ENCODE measurements at regions not wholly inside any gene's neighbourhood (a gene's known extent, or its start where the extent isn't known, plus 50 kb on each side); places are given as distances from the start of the nearest gene placed in this dataset.

GRCh38 chr6:168229368-168229752 is 90.2 kb downstream of the DACT2 start:
- no peak overlapping the region for H3K27ac ChIP-seq
- DNase-seq (ENCODE audit: low read depth, low spot score): no peak

DNA sequence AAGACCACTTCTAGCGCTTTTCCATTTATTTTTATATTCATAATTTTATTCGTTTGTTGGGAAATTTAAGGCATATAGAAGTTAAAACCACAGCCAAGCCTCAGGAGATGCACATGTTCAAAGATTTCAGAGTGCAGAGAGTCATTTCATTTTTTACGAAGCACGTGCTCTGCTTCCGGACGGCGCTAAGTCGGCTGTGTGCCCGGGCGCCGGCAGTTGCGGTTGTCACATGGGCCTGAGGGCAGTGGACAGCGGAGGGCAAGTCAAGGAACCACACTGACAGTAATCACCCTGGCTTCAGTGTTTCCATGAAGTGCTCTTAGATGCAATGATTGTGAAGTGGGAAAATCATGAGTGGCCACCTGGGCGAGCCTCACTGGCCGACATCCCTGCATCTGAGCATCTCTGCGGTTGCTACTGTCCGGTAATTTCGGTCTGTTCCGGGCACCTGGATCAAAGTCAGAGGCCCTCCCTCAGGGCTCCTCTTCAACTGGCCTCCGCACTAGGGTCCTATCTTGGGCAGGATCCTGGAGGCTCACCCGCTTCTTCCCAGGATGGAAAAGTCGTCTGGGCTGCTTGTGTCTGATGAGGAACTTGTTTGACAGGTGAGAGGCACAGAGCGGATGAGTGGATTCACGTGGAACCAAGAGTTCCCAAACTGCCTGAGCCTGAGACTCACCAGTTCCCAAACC is 90.8 kb downstream of the DACT2 start:
- no peak for DNase-seq (ENCODE audit: low read depth, low spot score)
- H3K27ac ChIP-seq: no peak overlapping the region

GRCh38 chr6:168227840-168228239 is 91.7 kb downstream of the DACT2 start:
- DNase-seq (ENCODE audit: low read depth, low spot score): no peak
- H3K27ac ChIP-seq: no peak overlapping the region

DNA sequence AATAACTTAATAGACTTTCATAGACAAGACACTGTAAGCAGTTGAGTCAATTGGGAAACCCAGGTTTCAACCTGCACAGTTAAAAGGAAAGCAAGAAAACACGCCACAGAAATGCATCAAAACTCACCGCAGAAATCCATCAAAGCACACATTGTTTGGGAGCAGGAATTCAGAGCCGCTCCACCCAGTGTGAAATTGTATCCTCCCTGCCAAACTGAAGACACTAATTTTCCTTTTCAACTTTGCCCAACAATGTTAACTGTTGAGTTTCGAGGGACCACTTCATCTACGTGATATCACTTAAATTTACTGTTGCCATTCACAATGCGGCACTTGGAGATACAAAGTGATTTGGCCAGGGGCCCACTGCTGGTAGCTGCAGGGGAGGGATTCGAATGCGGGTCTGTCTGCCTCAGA is 92.7 kb downstream of the DACT2 start:
- H3K27ac ChIP-seq: no peak overlapping the region
- peak; percentile 6 for DNase-seq (ENCODE audit: low read depth, low spot score)

- no peak for DNase-seq (ENCODE audit: low read depth, low spot score)
- no peak overlapping the region for H3K27ac ChIP-seq
Observed at GRCh38 chr6:168226061-168226752, 93.4 kb downstream of the DACT2 start.

DNA sequence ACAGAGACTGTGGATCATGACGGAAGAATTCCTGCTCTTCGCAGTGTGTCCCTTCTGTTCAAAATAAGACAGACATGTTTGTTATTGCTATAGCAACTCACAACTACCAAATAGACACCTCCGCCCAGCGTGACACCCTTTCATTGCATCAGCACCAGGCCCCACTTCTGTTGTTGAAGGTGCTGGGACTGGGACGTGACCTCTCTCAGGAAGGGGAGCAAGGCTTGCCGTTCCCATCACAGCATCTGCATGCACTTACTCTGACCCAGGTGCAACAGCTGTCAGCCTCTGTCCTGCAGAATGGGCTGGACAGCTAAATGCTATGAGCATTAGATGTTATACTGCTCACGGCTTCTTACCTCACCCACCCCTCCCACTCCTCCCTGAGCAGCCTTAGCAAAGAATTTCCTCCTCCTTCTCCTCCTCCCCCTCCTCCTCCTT is 94.1 kb downstream of the DACT2 start:
- no peak for DNase-seq (ENCODE audit: low read depth, low spot score)
- H3K27ac ChIP-seq: no peak overlapping the region

GRCh38 chr6:168223755-168224154 is 95.8 kb downstream of the DACT2 start:
- no peak overlapping the region for H3K27ac ChIP-seq
- DNase-seq (ENCODE audit: low read depth, low spot score): no peak

DNA sequence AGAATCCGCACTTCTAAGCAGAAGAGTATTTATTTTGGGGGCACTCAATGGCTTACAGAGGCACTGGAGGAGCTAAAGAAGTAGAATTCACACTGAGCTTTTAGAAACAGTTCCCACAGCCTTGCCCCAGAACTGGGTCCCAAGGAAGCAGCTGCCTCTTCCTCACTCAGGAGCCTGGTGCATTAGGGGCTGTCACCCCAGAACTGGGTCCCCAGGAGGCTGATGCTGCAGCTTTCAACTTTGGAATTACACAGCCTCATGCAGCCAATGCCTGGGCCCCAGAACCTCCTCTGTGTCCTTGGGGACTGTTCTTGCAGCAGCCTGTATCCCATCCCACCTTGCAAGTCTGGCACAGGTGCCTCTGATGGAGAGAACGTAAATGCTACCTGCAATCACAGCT is 96.4 kb downstream of the DACT2 start:
- no peak overlapping the region for H3K27ac ChIP-seq

GRCh38 chr6:168222115-168223043 is 97.2 kb downstream of the DACT2 start:
- no peak overlapping the region for H3K27ac ChIP-seq
- no peak for DNase-seq (ENCODE audit: low read depth, low spot score)

More for the DNA sequence above, 96.4 kb downstream of the DACT2 start:
- DNase-seq (ENCODE audit: low read depth, low spot score): no peak

GRCh38 chr6:168221497-168222079 is 98.0 kb downstream of the DACT2 start:
- H3K27ac ChIP-seq: no peak overlapping the region
- no peak for DNase-seq (ENCODE audit: low read depth, low spot score)

DNA sequence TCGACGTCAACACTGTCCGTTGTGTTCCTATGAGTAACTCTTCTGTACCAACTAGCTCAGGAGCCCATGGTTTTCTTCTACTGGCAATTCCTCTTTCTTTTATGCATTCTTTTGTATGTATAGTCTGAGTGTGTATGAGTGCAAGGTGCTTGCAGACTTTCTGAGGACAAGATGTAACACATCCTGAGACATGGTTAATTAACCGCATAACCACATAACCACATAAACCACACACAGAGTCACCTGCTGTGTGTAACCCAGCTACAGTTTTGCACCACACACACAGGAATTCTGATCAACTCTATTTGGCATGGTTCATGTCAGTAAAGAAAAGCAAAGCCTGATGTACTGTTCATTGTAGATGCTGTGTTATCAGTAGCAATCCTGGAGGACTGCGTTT is 98.6 kb downstream of the DACT2 start:
- no peak overlapping the region for H3K27ac ChIP-seq
- peak; percentile 27 for DNase-seq (ENCODE audit: low read depth, low spot score)

DNA sequence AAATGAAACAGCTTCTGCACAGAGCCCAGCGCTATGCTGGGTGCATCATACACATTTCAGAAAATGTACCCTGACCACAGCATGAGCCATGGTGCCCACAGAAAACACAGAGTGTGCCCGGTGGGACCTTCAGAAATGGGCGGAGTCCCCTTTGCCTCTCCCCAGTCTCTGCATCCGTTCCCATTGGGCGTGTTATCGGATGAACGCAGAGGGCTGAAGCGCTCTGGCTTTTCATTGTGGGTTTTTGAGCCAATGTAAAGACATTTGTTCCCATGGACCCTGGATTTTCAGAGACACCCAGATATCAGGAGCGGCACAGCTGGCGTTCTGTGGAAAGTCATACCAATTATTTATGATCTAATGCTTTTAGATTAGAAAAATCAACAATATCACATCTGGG is 99.8 kb downstream of the DACT2 start:
- DNase-seq (ENCODE audit: low read depth, low spot score): no peak
- no peak overlapping the region for H3K27ac ChIP-seq

DNA sequence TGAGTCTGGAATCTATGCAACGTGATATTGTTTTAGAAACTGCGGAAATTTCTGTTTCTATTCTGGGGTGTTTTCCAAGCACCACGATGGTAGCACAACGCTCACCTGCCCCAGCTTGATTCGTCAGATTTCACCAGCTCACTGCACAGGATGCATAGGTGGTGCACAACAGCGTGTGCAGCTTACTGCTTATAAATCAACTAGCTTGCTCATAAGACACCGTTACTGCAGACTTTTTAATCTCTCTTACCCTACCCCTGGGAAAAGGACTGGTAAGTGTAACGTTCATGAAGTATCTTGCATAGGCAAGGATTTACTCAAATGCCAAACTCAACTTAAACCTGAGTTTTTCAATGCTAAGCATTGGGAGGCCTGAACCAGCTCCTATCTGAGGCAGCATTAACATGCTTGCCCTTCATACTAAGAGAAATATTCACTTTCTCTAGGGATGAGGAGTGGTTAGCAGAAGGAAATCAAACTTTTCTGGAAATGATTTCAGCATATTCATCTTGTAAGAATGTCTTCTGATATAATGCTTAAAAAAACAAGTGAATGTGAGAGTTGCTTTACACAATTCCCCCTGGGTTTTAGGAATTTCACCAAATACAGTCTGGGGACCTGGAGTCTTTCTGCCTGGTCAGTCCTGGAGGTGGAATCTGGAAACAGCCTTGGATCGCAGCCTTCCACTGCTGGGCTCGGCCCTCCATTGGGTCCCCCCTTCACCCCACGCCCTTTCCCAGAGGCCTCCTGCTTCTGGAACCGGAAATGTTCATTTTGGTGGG is 100.6 kb downstream of the DACT2 start:
- no peak for DNase-seq (ENCODE audit: low read depth, low spot score)
- H3K27ac ChIP-seq: no peak overlapping the region

- no peak for DNase-seq (ENCODE audit: low read depth, low spot score)
- no peak overlapping the region for H3K27ac ChIP-seq
Observed at GRCh38 chr6:168217880-168218537, 101.6 kb downstream of the DACT2 start.

- DNase-seq (ENCODE audit: low read depth, low spot score): no peak
- no peak overlapping the region for H3K27ac ChIP-seq
Observed at GRCh38 chr6:168217216-168217879, 102.2 kb downstream of the DACT2 start.

- H3K27ac ChIP-seq: no peak overlapping the region
- no peak for DNase-seq (ENCODE audit: low read depth, low spot score)
Observed at GRCh38 chr6:168216751-168217191, 102.8 kb downstream of the DACT2 start.

DNA sequence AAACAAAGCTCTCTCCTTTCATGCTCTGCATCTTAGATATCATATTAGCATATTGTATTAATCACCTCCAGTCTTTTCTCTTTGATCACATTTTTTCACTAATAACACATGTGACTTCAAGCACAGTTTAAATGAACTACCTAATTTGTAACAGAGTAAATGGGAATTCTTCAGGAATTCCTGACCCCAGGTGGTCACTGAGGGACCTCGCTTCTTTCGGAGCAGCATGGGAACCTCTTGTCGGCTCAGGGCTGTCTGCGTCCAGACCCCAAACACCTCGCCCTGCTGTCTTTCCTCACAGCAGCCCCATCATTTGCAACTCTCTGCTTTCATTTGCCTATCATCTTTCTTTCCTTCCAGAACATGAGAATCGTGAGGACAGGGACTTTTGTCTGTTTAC is 103.5 kb downstream of the DACT2 start:
- DNase-seq (ENCODE audit: low read depth, low spot score): no peak
- H3K27ac ChIP-seq: no peak overlapping the region

DNA sequence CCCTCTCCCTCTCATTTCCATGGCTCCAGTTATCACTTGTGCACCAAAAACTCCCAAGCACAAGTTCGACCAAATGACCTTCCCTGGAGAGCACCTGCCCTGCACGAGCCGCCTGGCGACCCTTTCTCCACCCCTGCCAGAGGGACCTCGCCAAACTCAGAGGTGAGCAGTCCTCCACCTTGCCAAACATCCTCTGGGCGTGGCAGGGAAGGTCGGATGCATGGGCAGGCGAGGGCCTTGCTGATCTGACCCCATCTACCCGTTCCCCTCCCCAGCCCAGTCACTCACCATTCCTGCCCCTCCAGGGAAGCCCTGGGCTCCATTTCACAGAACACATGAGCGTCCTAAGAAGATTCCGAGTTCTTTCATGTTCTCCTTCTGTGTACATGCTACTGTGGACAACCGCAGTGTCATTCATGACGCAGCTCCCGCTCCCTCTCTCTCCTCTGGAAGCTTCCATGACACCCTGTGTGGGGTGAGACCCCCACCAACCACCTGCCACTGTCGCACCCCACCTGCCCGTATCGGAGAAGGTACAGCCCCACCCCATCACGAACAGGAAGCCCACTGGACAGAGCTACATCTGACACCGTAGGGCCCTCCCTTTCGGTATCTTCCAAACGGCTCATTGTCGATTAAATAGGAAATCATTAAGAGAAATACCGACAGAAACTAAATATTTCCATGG is 104.3 kb downstream of the DACT2 start:
- no peak for DNase-seq (ENCODE audit: low read depth, low spot score)

More for the DNA sequence above, 104.3 kb downstream of the DACT2 start:
- no peak overlapping the region for H3K27ac ChIP-seq

Measured in epithelial cell of prostate (primary cell).